Skeletal muscle satellite cell (primary cell): ENCODE measurements at regions not wholly inside any gene's neighbourhood (a gene's known extent, or its start where the extent isn't known, plus 50 kb on each side); places are given as distances from the start of the nearest gene placed in this dataset.

ENCODE experiments used
- H3K27me3 ChIP-seq: 2 replicates; pipeline ENCODE4 v1.7.0; 2013; ENCODE audit warnings: low read length; ENCODE audit not compliant: control insufficient read depth, insufficient read depth
- H3K36me3 ChIP-seq: 2 replicates; pipeline ENCODE4 v1.7.0; 2013; ENCODE audit warnings: mild to moderate bottlenecking, control low read depth, low read length; ENCODE audit not compliant: insufficient read depth
- H3K4me1 ChIP-seq: 2 replicates; pipeline ENCODE4 v1.7.0; 2013; ENCODE audit warnings: low read length; ENCODE audit not compliant: control insufficient read depth, insufficient read depth
- H3K4me2 ChIP-seq: 2 replicates; pipeline ENCODE4 v1.7.0; 2013; ENCODE audit warnings: mild to moderate bottlenecking, low read length
- H3K4me3 ChIP-seq: 2 replicates; pipeline ENCODE4 v1.7.0; 2013; ENCODE audit warnings: low read length
- H3K9ac ChIP-seq: 2 replicates; pipeline ENCODE4 v1.7.0; 2013; ENCODE audit warnings: mild to moderate bottlenecking, low read depth, low read length, moderate library complexity
- H3K9me3 ChIP-seq: replicated peaks from 2 replicates; pipeline ENCODE4 v1.7.0; 2013; ENCODE audit warnings: mild to moderate bottlenecking, control low read depth, low read length

DNA sequence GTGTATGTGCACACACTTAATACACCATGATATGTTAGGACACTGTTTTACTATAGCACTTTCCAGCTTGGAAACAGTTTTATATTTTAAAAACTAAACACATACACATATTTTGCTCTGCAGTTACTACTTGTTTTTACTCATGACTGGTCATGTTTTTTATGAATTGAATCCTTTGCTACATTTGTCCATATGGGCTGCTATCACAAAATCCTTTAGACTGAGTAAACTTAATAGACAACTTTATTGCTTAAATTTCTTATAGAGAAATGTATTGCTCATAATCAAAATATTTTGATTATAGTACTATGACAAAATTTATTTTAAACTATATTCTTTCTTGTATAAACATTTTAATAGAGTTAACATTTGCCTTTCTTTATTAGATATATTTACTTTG, 314.8 kb downstream of the RBM43 start:
- no peak overlapping the region for H3K4me2 ChIP-seq
- no peaks in the 10 kb centered on the region for H3K27me3 ChIP-seq
- H3K4me1 ChIP-seq: no peaks in the 10 kb centered on the region
- no peak overlapping the region for H3K4me3 ChIP-seq
- no peak overlapping the region for H3K9ac ChIP-seq
- H3K36me3 ChIP-seq: no peaks in the 10 kb centered on the region
- no peaks in the 10 kb centered on the region for H3K9me3 ChIP-seq

DNA sequence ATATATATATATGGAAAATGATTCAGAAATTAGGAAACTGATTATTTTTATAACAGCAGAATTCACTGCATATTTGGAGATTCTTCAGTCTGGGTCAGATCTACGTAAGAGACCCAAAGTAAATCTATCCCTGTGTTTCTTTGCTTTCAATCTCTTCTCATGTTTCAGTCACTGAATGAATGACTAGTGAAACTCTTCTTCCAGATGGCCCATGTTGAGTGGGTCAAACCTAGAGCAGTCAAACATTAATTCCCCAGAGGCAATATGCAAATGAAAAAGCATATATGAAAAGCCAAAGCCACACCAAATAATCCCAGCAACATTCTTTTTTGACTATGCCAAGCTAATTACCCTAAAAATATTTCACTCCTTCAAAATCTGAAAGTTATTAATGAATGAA, 317.3 kb downstream of the RBM43 start:
- Histone ChIP-seq H3K9me3 (no peaks in the 10 kb centered on the region), H3K4me1 (no peaks in the 10 kb centered on the region), H3K36me3 (no peaks in the 10 kb centered on the region), H3K9ac (no peak overlapping the region), H3K27me3 (no peaks in the 10 kb centered on the region), H3K4me2 (no peak overlapping the region), H3K4me3 (no peak overlapping the region)

GRCh38 chr2:150939087-150939486, 322.6 kb downstream of the RBM43 start:
- Histone ChIP-seq H3K4me3 (no peak overlapping the region), H3K4me1 (no peaks in the 10 kb centered on the region), H3K27me3 (no peaks in the 10 kb centered on the region), H3K36me3 (no peaks in the 10 kb centered on the region), H3K4me2 (no peak overlapping the region), H3K9ac (no peak overlapping the region), H3K9me3 (no peaks in the 10 kb centered on the region)

GRCh38 chr2:150938527-150938926, 323.1 kb downstream of the RBM43 start:
- no peaks in the 10 kb centered on the region for H3K9me3 ChIP-seq
- H3K4me1 ChIP-seq: no peaks in the 10 kb centered on the region
- no peak overlapping the region for H3K4me2 ChIP-seq
- H3K9ac ChIP-seq: no peak overlapping the region
- no peaks in the 10 kb centered on the region for H3K36me3 ChIP-seq
- no peaks in the 10 kb centered on the region for H3K27me3 ChIP-seq
- no peak overlapping the region for H3K4me3 ChIP-seq

DNA sequence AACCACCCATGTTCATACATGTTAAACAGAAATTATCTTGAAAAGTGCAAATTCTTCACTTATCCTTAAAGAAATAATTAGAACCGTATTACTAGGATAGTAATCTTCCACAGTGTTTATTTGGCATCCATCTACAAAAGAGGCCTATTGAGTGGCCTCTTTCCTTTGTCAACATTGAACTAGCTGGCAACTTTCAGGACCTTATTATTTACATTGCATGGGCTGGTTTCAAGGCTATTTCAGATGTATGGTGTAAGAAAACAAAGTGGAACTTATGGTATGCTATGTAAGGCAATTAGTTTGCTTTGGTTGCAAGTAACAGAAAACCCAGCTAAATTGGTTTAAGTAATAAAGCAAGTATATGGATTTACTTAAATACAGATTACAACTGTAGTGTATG, 324.6 kb downstream of the RBM43 start:
- Histone ChIP-seq H3K9me3 (no peaks in the 10 kb centered on the region), H3K9ac (no peak overlapping the region), H3K4me1 (no peaks in the 10 kb centered on the region), H3K4me2 (no peak overlapping the region), H3K27me3 (no peaks in the 10 kb centered on the region), H3K4me3 (no peak overlapping the region), H3K36me3 (no peaks in the 10 kb centered on the region)

- Histone ChIP-seq H3K36me3 (no peaks in the 10 kb centered on the region), H3K4me3 (no peak overlapping the region)
Measured at GRCh38 chr2:150931451-150931850, 330.2 kb downstream of the RBM43 start.

DNA sequence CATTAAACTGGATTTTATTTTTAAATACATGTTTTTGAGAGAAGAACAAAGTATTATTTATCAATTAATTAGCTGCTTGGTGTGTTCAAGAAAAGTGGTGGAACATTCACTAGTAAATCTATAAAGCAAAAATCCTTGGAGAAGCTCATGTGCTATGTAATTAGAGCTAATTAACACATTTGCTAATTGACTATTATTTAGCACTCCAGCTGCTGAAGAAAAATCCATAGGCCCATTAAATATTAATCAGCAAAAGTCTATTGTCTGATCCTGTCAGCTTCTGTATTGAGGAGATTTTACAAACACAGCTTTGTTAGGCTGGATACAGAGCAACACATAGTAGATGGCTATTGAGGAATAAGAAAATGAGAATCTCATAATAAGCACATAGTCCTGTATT, 336.1 kb downstream of the RBM43 start:
- no peaks in the 10 kb centered on the region for H3K9me3 ChIP-seq
- no peak overlapping the region for H3K9ac ChIP-seq
- no peaks in the 10 kb centered on the region for H3K27me3 ChIP-seq
- H3K4me3 ChIP-seq: no peak overlapping the region
- no peaks in the 10 kb centered on the region for H3K4me1 ChIP-seq
- H3K36me3 ChIP-seq: no peaks in the 10 kb centered on the region
- no peak overlapping the region for H3K4me2 ChIP-seq

More at GRCh38 chr2:150931451-150931850, 330.2 kb downstream of the RBM43 start:
- H3K9ac ChIP-seq: no peak overlapping the region
- no peaks in the 10 kb centered on the region for H3K4me1 ChIP-seq
- H3K27me3 ChIP-seq: no peaks in the 10 kb centered on the region
- H3K4me2 ChIP-seq: no peak overlapping the region
- no peaks in the 10 kb centered on the region for H3K9me3 ChIP-seq

GRCh38 chr2:150924878-150925277, 336.8 kb downstream of the RBM43 start:
- H3K9me3 ChIP-seq: no peaks in the 10 kb centered on the region
- peaks cover 7% of the 10 kb centered on the region for H3K4me1 ChIP-seq
- no peaks in the 10 kb centered on the region for H3K36me3 ChIP-seq
- H3K9ac ChIP-seq: no peak overlapping the region
- no peak overlapping the region for H3K4me2 ChIP-seq
- H3K4me3 ChIP-seq: no peak overlapping the region
- no peaks in the 10 kb centered on the region for H3K27me3 ChIP-seq

DNA sequence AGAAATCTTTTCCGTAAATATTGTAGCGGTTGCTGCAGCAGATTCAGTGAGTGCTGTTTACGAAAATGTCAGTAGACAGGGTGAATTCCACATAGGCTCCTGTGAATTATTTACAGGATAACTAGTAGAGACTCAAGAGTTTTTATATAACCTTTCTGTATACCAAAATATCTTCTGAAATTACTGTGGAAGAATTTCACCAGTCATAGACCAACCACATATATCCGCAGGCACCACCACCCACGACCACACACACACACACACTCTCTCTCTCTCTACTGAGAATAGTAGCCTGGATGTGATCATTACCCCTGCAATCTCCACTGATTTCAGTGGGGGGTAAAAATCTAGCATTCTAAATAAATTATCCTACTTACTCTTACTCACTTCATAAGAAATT, 341.8 kb downstream of the RBM43 start:
- Histone ChIP-seq H3K9ac (no peak overlapping the region), H3K4me1 (peaks cover 22% of the 10 kb centered on the region), H3K9me3 (no peaks in the 10 kb centered on the region), H3K4me3 (no peak overlapping the region), H3K36me3 (no peaks in the 10 kb centered on the region), H3K4me2 (no peak overlapping the region), H3K27me3 (no peaks in the 10 kb centered on the region)

- Histone ChIP-seq H3K4me1 (peaks cover 22% of the 10 kb centered on the region), H3K27me3 (no peaks in the 10 kb centered on the region), H3K9ac (no peak overlapping the region), H3K36me3 (no peaks in the 10 kb centered on the region), H3K4me3 (no peak overlapping the region), H3K4me2 (no peak overlapping the region), H3K9me3 (no peaks in the 10 kb centered on the region)
Measured at GRCh38 chr2:150917961-150918713, 343.5 kb downstream of the RBM43 start.

- H3K4me1 ChIP-seq: peaks cover 30% of the 10 kb centered on the region
- no peaks in the 10 kb centered on the region for H3K36me3 ChIP-seq
- no peak overlapping the region for H3K9ac ChIP-seq
- H3K9me3 ChIP-seq: no peaks in the 10 kb centered on the region
- no peak overlapping the region for H3K4me2 ChIP-seq
- no peaks in the 10 kb centered on the region for H3K27me3 ChIP-seq
- H3K4me3 ChIP-seq: no peak overlapping the region
Measured at GRCh38 chr2:150916467-150917396, 344.9 kb downstream of the RBM43 start.
